ENCODE measurements at regions not wholly inside any gene's neighbourhood (a gene's known extent, or its start where the extent isn't known, plus 50 kb on each side); places are given as distances from the start of the nearest gene placed in this dataset.
A peak's percentile ranks its signal among the peaks of the same experiment; 100 is the strongest.

DNA sequence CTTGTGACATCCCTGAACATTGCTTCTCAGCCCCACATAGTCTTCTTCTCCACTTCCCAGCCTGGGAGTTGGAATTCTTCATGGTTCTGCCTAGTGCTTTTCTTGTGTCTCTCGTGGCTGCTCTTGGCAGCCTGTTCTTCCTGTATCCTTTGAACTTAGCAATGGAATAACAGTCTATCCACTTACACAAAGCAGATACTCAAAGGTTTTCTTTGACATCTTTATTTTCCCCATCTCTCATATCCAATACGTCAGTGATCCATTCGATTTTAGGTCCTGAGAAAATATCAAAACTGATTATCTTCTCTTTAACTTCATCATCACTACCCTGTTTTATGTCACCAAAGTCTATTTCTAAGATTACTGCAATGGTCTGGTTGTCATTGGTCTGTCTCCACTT is 1091.2 kb upstream of the PIK3C3 start:
- DNase-seq, result no peak

DNA sequence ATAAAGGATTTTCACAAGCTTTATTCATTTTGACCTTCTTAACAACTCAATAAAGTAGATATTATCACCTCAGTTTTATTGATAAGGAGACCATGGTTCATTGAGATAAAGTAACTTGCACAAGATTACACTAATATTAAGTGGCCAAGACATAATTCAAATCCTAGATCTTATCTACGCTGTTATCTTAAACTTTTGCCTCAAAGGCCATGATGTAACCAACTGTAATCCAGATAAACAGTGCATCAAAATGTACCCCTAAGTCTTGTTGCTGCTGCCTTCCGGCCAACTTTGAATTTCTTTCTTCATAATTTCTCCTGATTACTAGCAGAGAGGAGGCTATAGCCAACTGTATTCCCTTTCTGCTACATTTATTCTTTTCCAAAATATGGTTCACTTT is 1094.8 kb upstream of the PIK3C3 start:
- no peak for DNase-seq

DNA sequence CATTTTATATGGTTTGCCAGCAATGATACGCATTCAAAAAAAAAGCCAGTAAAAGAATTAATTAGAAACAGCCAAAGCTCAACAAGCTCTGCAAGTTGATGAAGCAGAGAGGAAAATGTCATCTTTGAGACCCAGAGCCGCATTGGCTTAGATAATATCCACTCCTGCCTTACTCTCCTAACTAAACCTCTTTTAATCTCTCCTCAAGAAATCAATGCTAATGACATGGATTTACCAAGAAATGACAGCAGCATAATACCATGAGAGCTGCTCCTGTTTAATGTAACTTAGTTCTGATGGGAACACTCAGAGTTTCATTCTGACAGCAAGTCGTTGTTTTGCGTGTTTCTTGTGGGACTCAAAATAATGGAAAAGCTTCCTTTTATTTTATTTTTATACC is 1099.4 kb upstream of the PIK3C3 start:
- no peak for DNase-seq

DNA sequence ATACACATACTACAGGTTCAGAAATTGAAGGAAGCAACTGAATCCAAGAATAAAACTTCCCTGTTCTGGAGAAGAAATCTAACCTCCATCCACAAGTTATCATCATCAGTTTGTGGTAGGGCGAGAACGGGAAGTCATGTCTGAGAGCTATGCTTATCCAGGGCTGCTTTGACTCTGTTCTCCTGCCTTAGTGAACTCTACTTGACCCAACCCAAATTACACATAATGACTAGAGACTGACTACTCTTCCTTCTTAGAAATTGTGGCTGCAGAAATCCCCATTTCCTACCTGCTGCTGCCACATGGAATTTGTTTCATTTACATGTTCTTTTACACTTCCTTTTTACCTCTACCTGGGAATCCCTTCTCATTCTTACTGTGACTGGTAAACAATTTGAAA is 1102.6 kb upstream of the PIK3C3 start:
- DNase-seq, result no peak

DNA sequence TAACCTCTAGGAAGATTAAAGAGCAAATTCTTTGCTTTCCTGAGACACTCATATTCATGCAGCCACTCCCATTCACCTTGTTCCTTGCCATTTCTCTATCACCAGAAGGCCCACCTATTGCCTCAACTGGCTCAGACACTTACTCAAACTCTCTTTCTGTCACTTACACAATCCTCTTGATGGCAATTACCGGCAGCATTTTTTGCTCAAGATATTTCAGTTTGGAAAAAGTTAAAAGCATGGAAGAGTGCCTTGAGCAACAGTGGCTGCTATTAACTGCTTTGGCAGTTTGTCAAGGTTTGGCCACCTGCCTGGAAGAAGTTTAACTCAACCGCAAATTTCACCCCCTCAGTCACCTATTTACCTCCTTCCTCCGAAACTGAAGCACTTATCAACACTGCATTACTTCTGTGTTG is 1104.0 kb upstream of the PIK3C3 start:
- DNase-seq, result peak; percentile 51

DNA sequence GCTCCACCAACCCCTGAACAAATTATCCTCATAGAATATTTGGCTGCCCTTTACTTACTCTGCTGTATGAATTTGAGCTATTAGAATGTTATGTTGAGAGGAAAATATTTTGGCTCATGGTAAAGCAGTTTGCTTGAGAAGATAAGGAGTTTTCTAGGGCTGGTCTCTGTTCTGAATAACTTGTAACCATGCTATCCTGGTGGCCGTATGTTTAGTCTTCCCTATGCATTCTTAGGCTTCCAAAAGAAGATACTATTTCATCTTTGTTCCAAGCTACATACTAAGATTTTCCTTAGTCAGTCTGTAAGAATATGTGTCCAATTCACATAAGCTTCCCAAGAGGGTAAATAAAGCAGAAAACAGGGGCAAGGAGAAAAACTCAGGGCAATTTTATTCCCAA is 1105.1 kb upstream of the PIK3C3 start:
- DNase-seq, result no peak

DNA sequence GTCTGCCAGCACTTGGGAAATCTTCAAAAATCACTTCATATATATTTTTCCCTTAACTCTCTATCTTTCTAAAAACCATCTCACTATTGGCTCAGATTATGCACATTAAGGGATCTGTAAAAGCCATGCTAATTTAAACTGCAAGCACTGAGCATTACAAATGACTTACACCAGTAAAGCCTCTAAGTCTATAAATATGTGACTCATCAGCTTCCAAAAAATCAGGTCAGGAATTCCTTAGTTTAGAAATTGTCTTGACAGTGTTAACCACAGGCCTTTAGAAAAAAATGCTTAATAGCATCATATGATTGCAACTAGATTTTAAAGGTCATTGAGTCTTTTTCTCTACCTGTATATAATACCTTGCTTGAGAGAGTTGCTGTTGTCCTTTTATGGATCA is 1113.6 kb upstream of the PIK3C3 start:
- no peak for DNase-seq

DNA sequence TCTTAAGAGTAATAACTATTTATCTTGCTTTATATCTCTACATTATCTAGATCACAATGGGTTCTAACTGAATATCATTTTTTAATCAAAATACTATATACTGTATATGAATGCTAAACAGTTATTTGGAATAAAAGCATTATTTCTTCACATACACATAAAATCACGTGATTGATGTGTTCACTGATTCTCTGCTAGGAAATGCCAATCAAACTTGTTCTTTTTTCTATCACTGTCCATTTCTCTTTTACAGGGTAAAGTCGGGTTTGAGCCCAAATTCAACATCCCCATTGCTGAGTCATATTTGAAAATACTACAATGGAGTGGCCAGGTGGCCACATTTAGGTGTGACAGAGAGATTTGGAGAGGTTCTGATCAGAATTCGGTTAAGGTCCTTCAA is 1114.0 kb upstream of the PIK3C3 start:
- DNase-seq, result no peak

DNA sequence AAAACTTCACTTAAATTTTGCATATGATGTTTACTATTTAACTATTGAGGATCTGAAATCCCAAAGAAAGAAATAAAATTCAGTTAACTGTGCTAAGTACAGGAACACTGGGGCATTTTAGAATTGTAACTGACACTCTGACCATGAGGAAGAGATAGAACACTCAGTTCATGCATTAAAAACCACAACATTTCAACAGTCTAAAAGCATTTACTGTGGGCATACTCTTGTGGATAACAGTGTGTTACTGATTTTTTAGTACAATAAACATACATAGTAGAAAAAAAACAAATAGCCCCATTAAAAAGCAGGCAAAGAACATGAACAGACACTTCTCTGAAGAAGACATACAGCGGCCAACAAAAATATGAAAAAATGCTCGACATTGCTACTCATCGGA is 1122.7 kb upstream of the PIK3C3 start:
- no peak for DNase-seq

DNA sequence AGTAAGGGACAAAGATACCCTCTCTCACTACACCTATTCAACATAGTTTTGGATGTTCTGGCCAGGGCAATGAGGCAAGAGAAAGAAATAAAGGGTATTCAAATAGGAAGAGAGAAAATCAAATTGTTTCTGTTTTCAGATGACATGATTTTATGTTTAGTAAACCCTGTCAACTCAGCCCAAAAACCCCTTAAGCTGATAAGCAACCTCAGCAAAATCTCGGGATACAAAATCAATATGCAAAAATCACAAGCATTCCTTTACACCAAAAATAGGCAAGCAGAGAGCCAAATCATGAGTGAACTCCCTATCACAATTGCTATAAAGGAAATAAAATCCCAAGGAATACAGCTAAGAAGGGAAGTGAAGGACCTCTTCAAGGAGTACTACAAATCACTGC is 1130.7 kb upstream of the PIK3C3 start:
- no peak for DNase-seq

DNA sequence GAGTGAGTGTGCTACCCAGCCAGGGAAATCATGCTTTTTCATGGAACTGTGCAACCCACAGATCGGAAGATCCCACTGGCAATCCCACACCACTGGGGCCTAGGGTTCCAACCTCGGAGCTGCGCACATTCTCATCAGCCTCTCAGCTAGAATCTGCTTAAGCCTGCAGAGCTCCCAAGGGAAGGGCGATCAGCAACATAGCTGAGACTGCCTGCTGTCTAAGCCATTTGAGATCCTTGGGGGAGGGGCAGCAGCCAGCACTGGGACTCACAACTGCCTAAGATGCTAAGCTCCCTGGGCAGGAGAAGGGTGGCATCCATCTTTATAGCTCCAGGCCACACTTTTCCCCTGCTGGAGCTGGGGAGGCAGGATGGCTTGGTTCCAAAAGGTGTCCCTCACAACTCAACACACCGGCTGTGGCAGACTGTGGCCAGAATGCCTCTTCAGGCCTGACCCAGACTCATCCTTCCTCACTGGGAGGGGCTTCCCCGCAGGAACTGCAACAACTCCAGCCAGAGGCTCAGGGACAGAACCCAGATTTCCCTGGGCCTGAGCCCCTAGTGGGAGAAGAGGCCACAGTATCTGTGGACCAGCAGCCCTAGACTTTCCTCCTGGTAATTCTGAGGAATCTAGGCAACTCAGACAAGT is 1133.3 kb upstream of the PIK3C3 start:
- DNase-seq, result peak; percentile 78

DNA sequence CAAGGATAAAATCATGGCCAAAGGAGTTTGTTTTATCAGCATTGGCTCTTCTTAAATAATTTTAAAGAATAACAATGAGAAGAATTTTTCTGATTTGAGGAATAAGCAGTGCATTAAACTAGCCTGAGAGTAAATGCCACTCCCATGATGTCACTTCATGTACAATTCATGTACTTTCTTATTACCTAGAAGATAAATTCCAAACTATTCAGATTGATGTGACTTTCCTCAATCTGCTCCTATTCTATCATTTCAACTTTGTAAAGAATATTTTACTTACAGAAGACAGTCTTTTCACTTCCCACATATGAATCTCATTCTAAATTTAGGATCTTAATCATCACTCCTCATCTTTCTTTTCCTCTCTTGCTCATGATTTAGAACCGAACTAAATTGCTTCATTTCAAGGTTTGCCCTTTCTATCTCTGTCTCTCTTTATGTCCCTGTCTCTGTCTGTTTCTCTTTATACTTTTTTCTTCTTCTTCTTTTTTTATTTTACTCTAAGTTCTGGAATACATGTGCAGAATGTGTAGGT is 1142.0 kb upstream of the PIK3C3 start:
- no peak for DNase-seq

DNA sequence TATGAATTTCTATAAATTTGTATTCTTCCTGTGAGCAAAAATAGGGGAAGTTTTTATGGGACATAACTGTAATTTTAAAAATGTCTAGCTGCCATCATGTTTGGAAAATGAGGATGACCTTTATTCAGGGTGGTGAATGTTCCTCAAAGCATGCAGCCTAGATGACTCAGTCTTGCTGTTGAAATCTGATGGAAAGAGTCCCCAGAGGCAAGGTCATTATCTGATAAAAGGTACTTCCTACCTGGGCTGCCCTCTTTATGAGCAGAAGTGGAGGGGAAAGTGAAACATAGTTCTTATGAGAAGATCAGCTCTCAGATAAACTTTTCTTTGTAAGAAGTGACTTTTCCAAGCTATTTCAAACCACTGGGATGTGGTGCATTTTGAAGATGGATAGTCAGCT is 1144.7 kb upstream of the PIK3C3 start:
- no peak for DNase-seq

DNA sequence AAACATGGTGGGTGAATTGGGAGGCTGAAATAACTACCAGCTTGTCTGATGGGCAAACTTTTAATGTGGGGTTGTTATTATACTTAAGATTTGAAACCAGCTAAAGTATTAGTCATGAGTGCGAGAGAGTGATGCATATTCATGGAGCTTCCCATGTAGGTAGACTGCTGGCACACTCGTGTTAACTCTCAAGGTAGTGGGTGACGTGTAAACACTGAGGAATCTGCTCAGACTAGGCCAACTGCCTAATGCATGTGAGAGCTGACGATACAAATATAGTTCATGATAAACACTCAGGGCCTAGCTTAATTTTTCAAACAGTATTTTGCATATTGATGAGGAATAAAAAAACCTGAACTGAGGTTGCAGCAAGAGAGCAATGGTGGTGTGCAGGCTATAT is 1165.7 kb upstream of the PIK3C3 start:
- no peak for DNase-seq

DNA sequence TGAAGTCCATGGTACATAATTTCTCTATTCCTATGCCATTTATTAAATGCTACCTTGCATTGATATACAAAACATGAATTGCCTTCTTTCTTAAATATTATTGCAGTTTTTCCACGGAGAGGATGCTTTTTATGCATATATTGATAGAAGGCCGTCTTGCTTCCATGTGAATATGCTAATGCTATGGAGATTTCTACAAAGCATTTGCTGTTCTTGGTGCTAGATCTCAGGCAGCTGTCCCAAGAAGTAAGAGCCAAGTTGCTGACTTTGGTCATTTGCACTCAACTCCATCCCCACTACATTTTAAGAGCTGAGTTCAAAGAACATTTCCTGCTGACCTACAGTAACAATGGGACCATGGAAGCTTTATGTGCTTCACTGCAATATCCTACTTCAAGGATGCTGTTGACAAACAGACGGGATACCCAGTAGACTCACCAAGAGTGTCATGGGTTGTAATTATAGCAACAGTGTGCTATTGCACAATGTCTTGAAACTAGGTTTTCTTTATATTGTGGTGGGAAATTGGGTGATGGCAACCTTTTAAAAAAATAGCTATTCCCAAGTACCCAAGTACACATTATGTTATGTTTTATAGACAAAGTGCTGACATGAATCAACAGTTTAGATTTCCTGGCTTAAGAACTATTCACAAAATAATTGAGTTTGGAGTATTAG is 1172.4 kb upstream of the PIK3C3 start:
- DNase-seq, result no peak

DNA sequence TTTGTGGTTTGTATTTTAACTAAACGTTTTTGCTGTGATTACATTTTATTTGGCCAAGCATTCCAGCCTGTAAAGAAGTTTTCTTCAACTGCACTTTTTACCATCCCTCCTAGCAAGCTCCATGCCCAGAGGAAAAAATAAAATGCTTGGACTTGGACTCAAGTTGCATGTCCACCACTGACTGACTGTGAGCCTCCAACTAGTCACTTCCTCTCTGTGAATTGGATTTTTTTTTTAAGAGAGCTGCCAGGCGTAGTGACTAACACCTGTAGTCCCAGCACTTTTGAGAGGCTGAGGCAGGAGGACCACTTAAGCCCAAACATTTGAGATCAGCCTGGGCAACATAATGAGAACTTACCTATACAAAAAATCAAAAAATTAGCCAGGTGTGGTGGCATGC is 1185.2 kb upstream of the PIK3C3 start:
- DNase-seq, result no peak

DNA sequence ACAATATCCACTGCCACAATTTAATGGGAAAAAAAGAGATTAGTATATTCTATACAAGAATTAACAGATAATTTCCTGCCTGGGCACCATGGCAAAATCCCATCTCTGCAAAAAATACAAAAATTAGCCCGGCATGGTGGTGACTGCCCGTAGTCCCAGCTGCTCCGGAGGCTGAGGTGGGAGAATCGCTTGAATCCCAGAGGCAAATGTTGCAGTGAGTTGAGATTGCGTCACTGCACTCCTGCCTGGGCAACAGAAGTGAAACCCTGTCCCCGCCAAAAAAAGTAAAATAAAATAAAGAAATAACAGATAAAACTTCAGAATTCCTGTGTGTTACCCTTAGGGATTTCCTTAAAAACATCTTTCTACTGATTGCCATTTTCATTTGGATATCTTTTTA is 1194.8 kb upstream of the PIK3C3 start:
- no peak for DNase-seq

DNA sequence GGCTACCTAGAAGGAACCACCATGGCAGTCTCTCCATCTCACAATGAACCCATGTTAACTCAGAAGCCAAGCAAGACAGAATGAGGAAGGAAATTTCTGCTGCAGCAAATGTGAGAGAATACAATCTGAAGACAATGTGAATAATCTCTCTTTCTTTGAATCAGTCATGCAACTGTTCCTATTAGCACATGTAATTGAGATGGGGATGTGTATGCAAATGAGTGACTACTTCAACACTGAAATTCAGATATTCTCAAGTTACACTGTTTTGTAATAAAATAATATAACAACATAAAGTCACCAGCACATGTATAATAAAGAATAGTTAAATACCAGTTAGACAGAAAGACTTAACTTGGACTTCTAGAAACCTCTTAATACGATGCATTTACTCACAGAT is 1200.6 kb upstream of the PIK3C3 start:
- DNase-seq, result no peak

DNA sequence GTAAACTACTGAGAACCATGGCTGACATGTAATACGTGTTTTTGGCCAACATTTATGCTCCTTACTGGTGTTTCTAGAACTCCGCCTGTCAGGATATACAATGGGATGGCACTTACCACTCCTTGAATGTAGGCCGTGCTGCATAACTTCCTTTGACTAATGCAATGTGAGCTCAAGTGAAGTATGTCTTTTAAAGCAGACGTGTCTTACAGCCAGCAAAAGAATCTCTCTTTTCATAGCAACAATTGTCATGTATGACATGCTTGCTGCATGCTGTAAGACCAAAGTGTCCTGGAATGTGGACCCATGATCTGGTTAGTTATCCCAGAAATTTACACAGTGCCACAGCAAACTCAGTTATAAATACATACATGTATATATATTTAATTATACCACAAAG is 1202.7 kb upstream of the PIK3C3 start:
- no peak for DNase-seq

DNA sequence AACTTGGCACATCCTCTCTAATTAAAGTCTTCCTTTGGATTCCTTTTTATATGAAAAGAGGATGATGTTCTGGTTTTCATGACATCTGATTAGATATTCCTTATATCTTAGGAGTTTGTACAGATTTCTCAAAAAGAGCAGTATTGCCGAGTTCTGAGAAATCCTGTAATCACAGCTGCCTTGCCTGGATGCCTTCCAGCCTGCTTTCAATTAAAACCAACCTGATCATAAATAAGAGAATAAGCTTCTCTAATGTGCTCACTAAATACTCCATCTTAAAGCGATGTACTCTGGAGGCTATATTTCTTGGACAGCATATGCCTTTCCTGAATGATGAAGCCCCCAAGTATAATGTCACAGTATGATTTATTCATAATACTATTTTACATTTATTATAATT is 1203.8 kb upstream of the PIK3C3 start:
- no peak for DNase-seq

DNA sequence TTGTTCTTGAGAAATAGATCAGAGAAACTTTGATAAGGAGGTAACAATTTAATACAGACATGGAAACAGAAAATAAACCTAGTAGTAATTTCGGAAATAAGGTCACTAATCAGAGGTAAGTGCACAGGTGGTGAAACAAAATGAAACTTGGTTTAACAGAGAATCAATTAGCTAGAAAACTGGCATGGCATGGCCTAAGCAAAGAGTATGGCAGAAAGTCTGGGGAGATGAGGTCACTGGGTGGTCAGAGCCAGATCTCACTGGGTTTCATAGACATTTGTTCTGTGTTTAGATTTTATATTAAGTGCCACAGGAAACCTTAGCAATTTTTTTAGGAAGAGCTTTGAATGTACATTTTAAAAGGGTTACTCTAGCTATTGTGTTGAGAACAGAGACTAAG is 1216.0 kb upstream of the PIK3C3 start:
- DNase-seq, result no peak

DNA sequence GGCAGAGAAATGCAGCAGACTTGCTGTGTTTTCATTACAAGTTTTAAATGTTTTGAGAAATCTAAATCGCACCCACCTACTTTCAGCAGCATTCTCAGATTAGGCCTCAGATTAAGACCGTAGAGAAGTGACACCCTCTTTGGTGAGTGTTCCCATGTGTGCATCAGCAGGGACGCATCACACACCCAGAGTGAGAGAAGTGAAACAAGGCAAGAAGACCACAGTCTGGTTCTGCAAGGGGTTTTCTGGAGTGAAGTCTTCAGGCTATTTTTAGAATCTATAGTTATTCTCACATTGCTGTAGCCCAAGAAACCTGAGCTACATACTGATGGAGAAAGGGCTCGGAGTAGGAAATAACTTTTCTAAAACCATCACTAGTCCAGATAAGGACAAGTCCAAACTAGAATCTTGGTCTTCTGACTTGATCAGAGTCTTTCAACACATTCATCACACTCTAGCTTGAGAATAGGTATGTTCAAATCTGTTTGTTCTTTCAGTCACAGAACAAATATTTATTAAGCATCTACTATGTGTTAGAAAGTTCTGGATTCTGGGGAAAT is 1216.6 kb upstream of the PIK3C3 start:
- no peak for DNase-seq

DNA sequence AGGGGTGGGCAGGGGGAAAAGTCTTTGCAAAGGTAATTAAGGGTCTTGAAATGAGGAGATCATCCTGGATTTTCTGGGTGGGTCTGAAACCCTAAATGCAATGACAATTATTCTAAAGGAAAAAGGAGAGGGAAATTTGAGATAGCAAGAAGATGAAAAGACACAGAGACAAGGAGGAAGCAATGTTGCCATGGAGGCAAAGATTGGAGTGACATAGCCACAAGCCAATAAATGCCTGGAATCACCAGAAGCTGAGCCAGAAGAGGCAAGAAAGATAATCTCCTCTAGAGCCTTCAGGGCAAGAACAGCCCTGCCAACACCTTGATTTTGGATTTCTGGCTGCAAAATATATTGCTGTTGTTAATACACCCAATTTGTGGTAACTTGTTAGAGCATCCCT is 1246.3 kb upstream of the PIK3C3 start:
- DNase-seq, result no peak

DNA sequence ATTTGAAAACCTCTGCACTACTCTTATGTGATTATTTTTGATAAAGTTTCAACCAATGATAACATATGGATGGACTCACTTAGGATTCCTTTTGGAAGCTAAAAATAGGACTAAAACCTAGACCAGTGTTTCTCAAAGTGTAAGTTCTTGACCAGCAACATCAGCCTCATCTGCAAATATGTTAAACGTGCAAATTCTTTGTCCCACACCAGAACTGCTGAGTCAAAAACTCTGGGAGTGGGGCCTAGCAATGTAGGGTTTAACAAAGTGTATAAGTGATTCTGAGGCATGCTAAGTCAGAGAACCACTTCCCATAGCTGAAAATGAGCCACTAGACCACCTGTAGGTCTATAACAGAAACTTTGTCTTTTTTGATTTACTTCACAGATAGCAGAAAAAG is 1247.2 kb upstream of the PIK3C3 start:
- no peak for DNase-seq

DNA sequence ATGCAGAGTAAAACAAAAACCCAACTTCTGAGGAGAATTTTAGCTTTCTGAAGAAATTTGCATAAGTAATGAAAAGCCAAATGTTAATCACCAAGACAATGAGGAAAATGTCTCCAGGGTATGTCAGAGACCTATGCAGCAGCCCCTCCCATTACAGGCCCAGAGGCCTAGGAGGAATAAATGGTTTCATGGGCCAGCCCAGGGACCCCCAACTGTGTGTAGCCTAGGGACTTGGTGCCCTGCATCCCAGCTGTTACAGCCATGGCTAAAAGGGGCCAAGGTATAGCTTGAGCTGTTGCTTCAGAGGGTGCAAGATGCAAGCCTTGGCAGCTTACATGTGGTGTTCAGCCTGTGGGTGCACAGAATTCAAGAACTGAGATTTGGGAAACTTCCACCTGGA is 1256.9 kb upstream of the PIK3C3 start:
- DNase-seq, result no peak
